ENCODE measurements at regions not wholly inside any gene's neighbourhood (a gene's known extent, or its start where the extent isn't known, plus 50 kb on each side); places are given as distances from the start of the nearest gene placed in this dataset.

DNA sequence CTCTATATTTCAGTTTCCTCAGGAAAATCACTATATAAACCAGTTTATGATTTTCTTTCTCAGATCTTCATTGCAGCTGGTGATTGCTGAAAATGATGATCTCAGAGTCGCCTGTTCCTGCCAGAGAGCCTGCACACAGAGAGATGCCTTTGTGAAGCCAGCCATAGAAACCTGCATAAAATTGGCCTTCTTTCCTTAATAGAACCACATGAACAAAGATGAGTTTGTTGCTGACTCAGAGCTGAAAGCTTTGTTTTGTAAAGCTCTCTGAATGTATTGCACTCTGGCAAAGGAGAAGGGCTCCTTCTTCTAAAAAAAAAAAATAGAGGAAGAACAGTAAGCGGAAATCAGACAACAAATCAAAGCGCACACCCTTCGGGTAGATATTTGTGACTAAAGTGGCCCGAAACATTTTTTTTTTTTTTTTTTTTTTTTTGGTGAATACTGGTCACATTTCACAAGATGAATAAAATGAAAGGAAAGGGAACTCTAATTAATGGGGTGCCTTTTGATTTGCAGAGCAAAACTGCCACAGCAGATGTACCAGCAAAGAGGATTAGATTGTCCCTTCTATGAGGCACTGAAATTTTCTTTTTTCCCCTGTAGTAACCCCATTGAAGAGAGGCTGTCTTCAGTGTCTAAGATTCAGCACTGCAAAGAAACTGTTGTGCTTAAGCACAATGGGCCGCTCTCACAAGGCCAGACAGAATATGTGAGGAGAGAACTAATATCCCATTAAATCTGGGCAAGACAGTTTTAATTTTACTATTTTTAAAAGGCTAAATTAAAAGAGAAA is 75.1 kb upstream of the PTPRZ1 start:
- TF ChIP-seq BHLHE40 (IDR thresholded peaks at IDR 0.05; ENCODE audit: low read depth, low read length): no peak
- TF ChIP-seq RCOR1 (IDR thresholded peaks at IDR 0.05; ENCODE audit: insufficient replicate concordance, low read length): no peak
- no peak for TF ChIP-seq CEBPB (IDR thresholded peaks at IDR 0.05; ENCODE audit: low read depth, low read length)
- no peak for TF ChIP-seq MAZ (IDR thresholded peaks at IDR 0.05; ENCODE audit: borderline replicate concordance, low read depth, low read length)
- TF ChIP-seq CHD1 (IDR thresholded peaks at IDR 0.05; ENCODE audit: low read depth, low read length): no peak
- no peak for TF ChIP-seq FOS (IDR thresholded peaks at IDR 0.05; ENCODE audit: low read depth, low read length)
- TF ChIP-seq RFX5 (IDR thresholded peaks at IDR 0.05; ENCODE audit: low read depth, low read length): no peak
- no peak for TF ChIP-seq RAD21 (IDR thresholded peaks at IDR 0.05; ENCODE audit: low read length)
- TF ChIP-seq, protein P1, sequence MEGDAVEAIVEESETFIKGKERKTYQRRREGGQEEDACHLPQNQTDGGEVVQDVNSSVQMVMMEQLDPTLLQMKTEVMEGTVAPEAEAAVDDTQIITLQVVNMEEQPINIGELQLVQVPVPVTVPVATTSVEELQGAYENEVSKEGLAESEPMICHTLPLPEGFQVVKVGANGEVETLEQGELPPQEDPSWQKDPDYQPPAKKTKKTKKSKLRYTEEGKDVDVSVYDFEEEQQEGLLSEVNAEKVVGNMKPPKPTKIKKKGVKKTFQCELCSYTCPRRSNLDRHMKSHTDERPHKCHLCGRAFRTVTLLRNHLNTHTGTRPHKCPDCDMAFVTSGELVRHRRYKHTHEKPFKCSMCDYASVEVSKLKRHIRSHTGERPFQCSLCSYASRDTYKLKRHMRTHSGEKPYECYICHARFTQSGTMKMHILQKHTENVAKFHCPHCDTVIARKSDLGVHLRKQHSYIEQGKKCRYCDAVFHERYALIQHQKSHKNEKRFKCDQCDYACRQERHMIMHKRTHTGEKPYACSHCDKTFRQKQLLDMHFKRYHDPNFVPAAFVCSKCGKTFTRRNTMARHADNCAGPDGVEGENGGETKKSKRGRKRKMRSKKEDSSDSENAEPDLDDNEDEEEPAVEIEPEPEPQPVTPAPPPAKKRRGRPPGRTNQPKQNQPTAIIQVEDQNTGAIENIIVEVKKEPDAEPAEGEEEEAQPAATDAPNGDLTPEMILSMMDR (conservative IDR thresholded peaks at IDR 0.05; ENCODE audit: low read depth, low read length): no peak
- no peak for TF ChIP-seq MAFK (IDR thresholded peaks at IDR 0.05; ENCODE audit: low read depth, low read length)
- TF ChIP-seq POLR2A (IDR thresholded peaks at IDR 0.05; ENCODE audit: low read depth, low read length): no peak
- Histone ChIP-seq H3K18ac (ENCODE audit: low read depth, low read length) (no peak overlapping the region), H3K9ac (ENCODE audit: low read depth, low read length) (no peak overlapping the region), H2AK5ac (ENCODE audit: low read depth, low read length) (no peak overlapping the region), H3K27ac (ENCODE audit: insufficient read depth, low read length) (no peak overlapping the region), H2AK9ac (replicated peaks; ENCODE audit: low read depth, low read length, poor library complexity) (no peak overlapping the region), H3K14ac (replicated peaks; ENCODE audit: low read depth, low read length) (no peak overlapping the region), H3K56ac (ENCODE audit: extremely low read depth, insufficient read depth, low read length) (no peak overlapping the region), H2BK15ac (ENCODE audit: low read depth, low read length) (no peak overlapping the region), H2BK5ac (ENCODE audit: low read depth, low read length, poor library complexity, severe bottlenecking) (no peak overlapping the region), H3K36me3 (ENCODE audit: control insufficient read depth, insufficient read depth, low read length) (no peaks in the 10 kb centered on the region), H3K23ac (ENCODE audit: low read depth, low read length) (no peak overlapping the region), H4K5ac (ENCODE audit: low read depth, low read length) (no peak overlapping the region), H2BK120ac (ENCODE audit: low read depth, low read length) (no peak overlapping the region), H3K4me1 (ENCODE audit: control insufficient read depth, insufficient read depth, low read length) (no peaks in the 10 kb centered on the region), H2BK20ac (ENCODE audit: low read depth, low read length) (no peak overlapping the region), H3K27me3 (ENCODE audit: control insufficient read depth, insufficient read depth, low read length) (no peaks in the 10 kb centered on the region), H3K4me2 (ENCODE audit: low read depth, low read length) (no peak overlapping the region), H3K79me1 (ENCODE audit: low read depth in 1 of 2, low read length in 2 of 2) (no peaks in the 10 kb centered on the region), H4K91ac (ENCODE audit: insufficient read depth, low read depth, low read length) (no peak overlapping the region), H2AFZ (replicated peaks; ENCODE audit: low read length, poor library complexity) (no peak overlapping the region), H3K9me3 (ENCODE audit: control insufficient read depth, insufficient read depth, low read length) (no peaks in the 10 kb centered on the region), H4K20me1 (ENCODE audit: insufficient read depth, low read length) (no peaks in the 10 kb centered on the region), H3K4me3 (ENCODE audit: insufficient read depth, low read depth, low read length) (no peak overlapping the region), H3K9me1 (ENCODE audit: insufficient read depth, low read length) (no peaks in the 10 kb centered on the region), H4K8ac (ENCODE audit: low read depth in 2 of 2, low read length in 2 of 2) (no peak overlapping the region), H3K4ac (ENCODE audit: low read depth, low read length) (no peak overlapping the region)
- ChIA-PET POLR2A (ENCODE audit: unreplicated experiment) (no interaction called here), CTCF (no interaction called here)
- no CpG with 5 or more reads among the region's 6 CpGs for WGBS, 2 experiments (ENCODE audit: extremely low coverage in 2 of 2, insufficient read length in 1 of 2)
- intact Hi-C loops (cut with micrococcal nuclease) (no loop called here), dilution Hi-C loops (cut with HindIII; ENCODE audit: low sequenced_read_pairs, unreplicated experiment) (no loop called here), in situ Hi-C loops (cut with MboI; ENCODE audit: low sequenced_read_pairs) (no loop called here)
- ATAC-seq (ENCODE audit: low read depth): no peak
- BruUV-seq (replicated peaks): no TSS peak
- no peak for DNase-seq

Data from IMR-90 (cell line).